Astrocyte (in vitro differentiated cells and primary cell): ENCODE measurements at regions not wholly inside any gene's neighbourhood (a gene's known extent, or its start where the extent isn't known, plus 50 kb on each side); places are given as distances from the start of the nearest gene placed in this dataset.

Source experiments
- DNase-seq: peaks from one replicate; pipeline ENCODE4 v3.0.0-alpha.2; 2010; ENCODE audit warnings: low read depth
- FAIRE-seq: peaks from 2 replicates; lab custom pipeline; 2011; peaks lifted over from hg19 to GRCh38; lab: Jason Lieb, UNC
- H2AFZ ChIP-seq: 2 replicates; pipeline ENCODE4 v1.6.0; 2012; ENCODE audit warnings: low read depth, low read length, inconsistent platforms
- H3K27ac ChIP-seq: 2 replicates; pipeline ENCODE4 v1.5.1; 2011; ENCODE audit warnings: low read depth, low read length, inconsistent platforms
- H3K27me3 ChIP-seq: 2 replicates; pipeline ENCODE4 v1.6.0; 2011; ENCODE audit warnings: low read length, inconsistent platforms; ENCODE audit not compliant: insufficient read depth
- H3K36me3 ChIP-seq: 2 replicates; pipeline ENCODE4 v1.5.1; 2011; ENCODE audit warnings: low read length, inconsistent platforms; ENCODE audit not compliant: insufficient read depth
- H3K4me1 ChIP-seq: 2 replicates; pipeline ENCODE4 v1.5.1; 2011; ENCODE audit warnings: low read length, inconsistent platforms; ENCODE audit not compliant: insufficient read depth
- H3K4me2 ChIP-seq: 2 replicates; pipeline ENCODE4 v1.6.0; 2012; ENCODE audit warnings: low read length, inconsistent platforms
- H3K4me3 ChIP-seq: 2 replicates; pipeline ENCODE4 v1.5.1; 2011; ENCODE audit warnings: low read depth, mild to moderate bottlenecking, low read length, inconsistent platforms; ENCODE audit not compliant: insufficient read depth
- H3K79me2 ChIP-seq: 2 replicates; pipeline ENCODE4 v1.6.0; 2012; ENCODE audit warnings: mild to moderate bottlenecking, low read length, inconsistent platforms; ENCODE audit not compliant: insufficient read depth
- H3K9ac ChIP-seq: 2 replicates; pipeline ENCODE4 v1.6.0; 2012; ENCODE audit warnings: mild to moderate bottlenecking, low read length, inconsistent platforms
- H3K9me3 ChIP-seq: 2 replicates; pipeline ENCODE4 v1.5.1; 2012; ENCODE audit warnings: low read depth, mild to moderate bottlenecking, low read length, inconsistent platforms; ENCODE audit not compliant: insufficient read depth
- H4K20me1 ChIP-seq: 2 replicates; pipeline ENCODE4 v1.6.0; 2012; ENCODE audit warnings: low read length, inconsistent platforms; ENCODE audit not compliant: insufficient read depth
- H3K27ac Mint-ChIP-seq: one replicate; pipeline ENCODE4 v1.8.0; 2021; ENCODE audit warnings: mild to moderate bottlenecking, mixed read lengths; ENCODE audit not compliant: unreplicated experiment
- H3K27me3 Mint-ChIP-seq: one replicate; pipeline ENCODE4 v1.8.0; 2021; ENCODE audit warnings: low read depth, mixed read lengths; ENCODE audit not compliant: unreplicated experiment
- H3K36me3 Mint-ChIP-seq: one replicate; pipeline ENCODE4 v1.8.0; 2021; ENCODE audit warnings: low read depth, mixed read lengths; ENCODE audit not compliant: unreplicated experiment
- H3K4me1 Mint-ChIP-seq: one replicate; pipeline ENCODE4 v1.8.0; 2021; ENCODE audit warnings: low read depth, mixed read lengths; ENCODE audit not compliant: unreplicated experiment
- H3K4me3 Mint-ChIP-seq: one replicate; pipeline ENCODE4 v1.8.0; 2021; ENCODE audit warnings: mild to moderate bottlenecking, moderate library complexity, mixed read lengths; ENCODE audit not compliant: unreplicated experiment
- H3K9me3 Mint-ChIP-seq: one replicate; pipeline ENCODE4 v1.8.0; 2021; ENCODE audit warnings: mild to moderate bottlenecking, mixed read lengths; ENCODE audit not compliant: unreplicated experiment
- CTCF ChIP-seq: IDR thresholded peaks from 2 replicates; pipeline ENCODE4 v1.5.1; 2011; ENCODE audit warnings: low read depth, mild to moderate bottlenecking, inconsistent platforms, low read length, moderate library complexity; ENCODE audit not compliant: insufficient read depth
- EZH2 ChIP-seq: IDR thresholded peaks from 2 replicates; pipeline ENCODE4 v1.6.1; 2012; ENCODE audit warnings: mild to moderate bottlenecking, low read length, inconsistent platforms; ENCODE audit not compliant: insufficient read depth

- Mint-ChIP-seq H3K27ac (peak overlapping the region; percentile 77), H3K4me1 (peaks cover 24% of the 10 kb centered on the region), H3K4me3 (no peak overlapping the region), H3K36me3 (no peaks in the 10 kb centered on the region), H3K27me3 (no peaks in the 10 kb centered on the region), H3K9me3 (no peaks in the 10 kb centered on the region)
- Histone ChIP-seq H3K9ac (no peak overlapping the region), H3K79me2 (no peaks in the 10 kb centered on the region), H4K20me1 (no peaks in the 10 kb centered on the region), H3K27ac (peak overlapping the region; percentile 13), H3K4me3 (no peak overlapping the region), H3K27me3 (no peaks in the 10 kb centered on the region), H2AFZ (no peak overlapping the region), H3K4me1 (peaks cover 5% of the 10 kb centered on the region), H3K36me3 (no peaks in the 10 kb centered on the region), H3K9me3 (no peaks in the 10 kb centered on the region), H3K4me2 (no peak overlapping the region)
- peak; percentile 34 for FAIRE-seq
- peak; percentile 61 for DNase-seq
- TF ChIP-seq CTCF (no peak), EZH2 (no peak)
Observed at GRCh38 chr18:68215931-68216330, 499.0 kb downstream of the TMX3 start.

- Histone ChIP-seq H3K4me2 (no peak overlapping the region), H3K79me2 (no peaks in the 10 kb centered on the region), H2AFZ (no peak overlapping the region), H3K36me3 (no peaks in the 10 kb centered on the region), H3K4me1 (no peaks in the 10 kb centered on the region), H3K27me3 (no peaks in the 10 kb centered on the region), H3K27ac (no peak overlapping the region), H4K20me1 (no peaks in the 10 kb centered on the region), H3K9ac (no peak overlapping the region), H3K4me3 (no peak overlapping the region), H3K9me3 (no peaks in the 10 kb centered on the region)
- H3K27me3 Mint-ChIP-seq, result no peaks in the 10 kb centered on the region
- no peaks in the 10 kb centered on the region for H3K4me1 Mint-ChIP-seq
- DNase-seq (no peak), FAIRE-seq (no peak)
- H3K36me3 Mint-ChIP-seq, result no peaks in the 10 kb centered on the region
- H3K27ac Mint-ChIP-seq, result no peak overlapping the region
- TF ChIP-seq EZH2 (no peak), CTCF (no peak)
- no peak overlapping the region for H3K4me3 Mint-ChIP-seq
- no peaks in the 10 kb centered on the region for H3K9me3 Mint-ChIP-seq
Observed at GRCh38 chr18:68186039-68186438, 528.9 kb downstream of the TMX3 start.

- no peaks in the 10 kb centered on the region for H3K36me3 Mint-ChIP-seq
- H3K9me3 Mint-ChIP-seq, result no peaks in the 10 kb centered on the region
- Histone ChIP-seq H3K4me3 (no peak overlapping the region), H3K27me3 (no peaks in the 10 kb centered on the region), H4K20me1 (no peaks in the 10 kb centered on the region), H3K4me1 (peaks cover 10% of the 10 kb centered on the region), H2AFZ (no peak overlapping the region), H3K9ac (no peak overlapping the region), H3K79me2 (no peaks in the 10 kb centered on the region), H3K9me3 (no peaks in the 10 kb centered on the region), H3K4me2 (no peak overlapping the region), H3K27ac (no peak overlapping the region), H3K36me3 (no peaks in the 10 kb centered on the region)
- no peak overlapping the region for H3K27ac Mint-ChIP-seq
- no peaks in the 10 kb centered on the region for H3K27me3 Mint-ChIP-seq
- DNase-seq (peak; percentile 62), FAIRE-seq (peak; percentile 9)
- TF ChIP-seq EZH2 (no peak), CTCF (no peak)
- H3K4me1 Mint-ChIP-seq, result peaks cover 7% of the 10 kb centered on the region
- no peak overlapping the region for H3K4me3 Mint-ChIP-seq
Observed at GRCh38 chr18:68181956-68182355, 533.0 kb downstream of the TMX3 start.
